NCI-H526 (cell line): ENCODE measurements at regions not wholly inside any gene's neighbourhood (a gene's known extent, or its start where the extent isn't known, plus 50 kb on each side); places are given as distances from the start of the nearest gene placed in this dataset.

Experiments
- DNase-seq, 2 experiments: peaks; one replicate each; lab custom pipeline; 2025; lab: John Stamatoyannopoulos, UW

DNA sequence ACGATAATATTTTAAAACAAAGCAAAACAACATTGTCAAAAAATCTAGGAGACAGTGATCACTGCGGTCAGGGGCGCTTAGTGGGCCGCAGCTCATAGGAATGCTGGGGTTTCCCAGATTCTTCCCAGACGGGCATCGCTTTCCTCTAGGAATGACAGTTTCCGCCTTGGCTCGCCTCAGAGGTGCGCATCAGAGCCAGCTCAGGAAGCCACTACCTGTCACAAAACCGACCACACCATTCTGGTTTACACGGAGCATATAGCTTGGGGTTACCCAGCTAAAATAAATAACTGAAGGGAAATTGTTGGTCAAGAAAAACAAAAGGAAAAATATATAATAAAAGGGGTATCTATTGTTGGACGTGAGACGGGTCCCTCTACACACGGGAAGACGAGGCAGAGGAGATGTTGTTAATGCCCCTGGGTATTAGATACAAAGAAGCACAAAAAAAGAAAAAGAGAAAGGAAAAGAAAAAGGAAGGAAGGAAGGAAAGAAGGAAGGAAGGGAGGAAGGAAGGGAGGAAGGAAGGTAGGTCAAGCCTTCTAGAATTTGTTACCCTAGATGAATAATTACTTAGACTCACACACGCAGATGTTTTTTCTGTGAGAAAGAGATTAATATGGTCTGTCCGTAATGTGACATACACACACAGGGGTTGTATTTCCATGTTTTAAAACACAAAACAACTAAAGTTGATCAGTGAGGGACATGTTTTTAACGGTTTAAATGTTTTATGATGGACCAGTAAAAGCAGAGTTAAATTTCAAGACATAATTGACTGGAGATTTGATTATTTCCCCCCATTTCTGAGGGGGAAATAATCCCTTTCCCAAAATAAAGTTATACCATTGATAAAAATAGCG lies 292.4 kb upstream of the NFE2L3 start:
- DNase-seq = no peak

DNA sequence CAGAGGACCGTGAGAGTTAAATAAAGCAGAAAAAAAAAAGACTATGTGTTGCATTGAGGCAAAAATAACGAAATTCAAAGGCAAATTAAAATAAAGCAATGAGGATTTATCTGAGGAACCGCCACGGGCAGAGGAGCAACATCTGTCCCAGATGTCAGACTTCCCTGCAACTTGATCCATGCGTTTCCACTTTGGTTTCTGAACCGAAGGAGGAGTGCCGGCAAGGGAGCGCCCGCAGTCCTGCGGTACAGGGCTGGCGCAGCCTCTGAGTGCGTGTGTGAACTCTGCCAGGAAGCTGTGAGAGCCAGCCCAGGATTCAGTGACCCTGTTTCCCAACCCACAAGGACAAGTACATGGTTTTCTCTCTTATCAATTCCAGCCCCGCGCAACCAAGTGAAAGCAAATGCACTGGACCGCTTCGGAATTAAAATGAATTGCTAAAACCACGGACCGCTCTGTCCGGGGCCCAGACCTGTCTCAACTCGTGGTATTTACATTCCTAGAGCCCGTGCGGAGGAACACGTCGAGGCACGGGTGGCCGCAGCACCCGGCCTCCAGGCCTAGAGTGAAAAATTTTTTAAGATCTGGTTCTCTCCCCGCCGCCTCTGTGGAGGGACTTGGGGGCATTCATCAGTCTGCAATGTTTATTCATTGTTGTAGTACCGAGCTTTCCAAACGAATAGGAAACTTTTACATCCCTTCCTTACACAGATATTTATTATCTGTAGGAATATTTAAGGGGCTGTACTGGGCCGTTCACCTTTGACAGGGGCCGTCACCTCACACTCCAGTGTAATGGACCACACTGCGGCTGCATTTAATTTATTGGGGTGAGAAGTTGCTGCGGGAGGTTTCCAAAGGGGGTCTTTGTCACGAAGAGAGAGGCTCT lies 291.5 kb upstream of the NFE2L3 start:
- peak; percentile 42 to 84 for DNase-seq

DNA sequence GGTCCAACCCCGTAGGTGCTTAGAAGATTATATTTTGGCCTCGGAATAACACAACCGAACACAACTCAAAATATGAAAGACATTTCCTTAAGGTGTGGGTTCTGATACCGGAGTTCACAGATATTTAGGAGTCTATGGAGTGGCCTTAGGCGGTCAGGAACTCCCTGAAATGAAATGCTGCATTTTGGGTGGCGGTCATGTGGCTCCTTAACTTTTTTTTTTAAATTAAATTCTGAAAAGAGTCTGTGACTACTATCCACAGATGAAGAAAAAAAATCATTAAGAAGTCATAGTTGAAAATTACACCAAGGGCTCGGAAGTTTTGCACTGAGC lies 290.9 kb upstream of the NFE2L3 start:
- DNase-seq = no peak

DNA sequence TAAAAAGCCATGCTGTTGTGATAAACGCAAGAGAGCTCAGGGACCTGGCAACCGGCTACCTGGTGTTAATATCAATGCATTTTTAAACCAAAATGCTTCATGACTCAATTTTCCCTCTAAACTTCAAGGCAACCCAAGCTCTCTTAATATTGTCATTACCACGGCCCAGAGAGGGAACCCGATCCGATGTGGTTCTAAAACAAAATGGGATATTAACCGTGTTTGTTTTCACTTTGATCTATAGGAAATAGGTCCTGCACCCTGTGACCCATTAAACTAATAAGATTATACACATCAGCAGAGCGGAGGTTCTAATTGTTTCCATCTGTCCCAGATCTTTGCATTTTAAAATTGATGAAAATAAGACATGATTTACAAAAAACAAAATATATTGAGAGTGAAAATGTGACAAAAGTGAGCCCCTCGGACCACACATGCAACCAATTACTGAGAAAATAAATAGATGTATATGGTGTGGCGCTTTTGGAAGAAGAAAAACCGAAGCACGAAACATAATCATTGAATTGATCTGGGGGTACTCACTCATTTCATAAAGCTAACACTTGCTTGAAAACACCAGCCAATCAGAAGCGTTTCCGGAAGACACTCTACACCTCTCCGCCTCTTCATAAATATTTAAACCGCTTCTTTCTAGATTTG lies 290.3 kb upstream of the NFE2L3 start:
- DNase-seq = peak; percentile 53 to 62

DNA sequence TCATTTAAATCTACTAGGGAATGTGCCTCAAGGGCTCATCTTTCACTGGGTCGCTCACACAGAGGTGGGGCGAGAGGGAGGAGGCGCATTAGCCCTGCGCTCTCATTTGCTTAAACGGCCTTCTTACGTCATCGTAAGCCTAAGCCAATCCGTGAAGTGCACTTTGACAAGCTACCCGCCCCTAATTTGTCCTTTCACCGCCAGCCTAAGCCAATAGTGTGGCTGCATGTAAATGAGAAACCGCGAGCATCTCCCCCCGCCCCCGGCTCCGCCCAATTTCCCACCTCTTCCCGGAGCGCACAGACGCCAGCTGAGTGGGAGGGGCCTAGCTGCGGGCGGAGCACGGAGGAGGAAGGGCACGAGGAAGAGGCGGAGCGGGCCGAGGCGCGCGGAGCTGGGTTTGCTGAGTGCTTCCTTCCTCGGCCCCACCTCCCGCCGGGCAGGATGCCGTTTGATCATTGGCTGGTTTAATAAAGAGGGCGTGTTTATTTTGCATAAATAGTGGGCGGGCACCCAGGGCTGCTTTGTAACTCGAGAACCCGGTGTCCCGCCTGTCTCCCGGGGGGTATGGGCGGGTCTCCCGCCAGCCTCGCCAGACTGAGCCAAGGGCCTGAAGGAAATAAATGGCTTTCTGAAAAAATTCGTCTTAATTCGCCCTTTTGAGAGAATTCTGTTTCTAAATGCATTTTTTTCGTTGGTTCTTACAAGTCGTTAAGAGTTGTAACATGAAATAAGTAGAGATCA lies 289.6 kb upstream of the NFE2L3 start:
- peak; percentile 100 for DNase-seq

DNA sequence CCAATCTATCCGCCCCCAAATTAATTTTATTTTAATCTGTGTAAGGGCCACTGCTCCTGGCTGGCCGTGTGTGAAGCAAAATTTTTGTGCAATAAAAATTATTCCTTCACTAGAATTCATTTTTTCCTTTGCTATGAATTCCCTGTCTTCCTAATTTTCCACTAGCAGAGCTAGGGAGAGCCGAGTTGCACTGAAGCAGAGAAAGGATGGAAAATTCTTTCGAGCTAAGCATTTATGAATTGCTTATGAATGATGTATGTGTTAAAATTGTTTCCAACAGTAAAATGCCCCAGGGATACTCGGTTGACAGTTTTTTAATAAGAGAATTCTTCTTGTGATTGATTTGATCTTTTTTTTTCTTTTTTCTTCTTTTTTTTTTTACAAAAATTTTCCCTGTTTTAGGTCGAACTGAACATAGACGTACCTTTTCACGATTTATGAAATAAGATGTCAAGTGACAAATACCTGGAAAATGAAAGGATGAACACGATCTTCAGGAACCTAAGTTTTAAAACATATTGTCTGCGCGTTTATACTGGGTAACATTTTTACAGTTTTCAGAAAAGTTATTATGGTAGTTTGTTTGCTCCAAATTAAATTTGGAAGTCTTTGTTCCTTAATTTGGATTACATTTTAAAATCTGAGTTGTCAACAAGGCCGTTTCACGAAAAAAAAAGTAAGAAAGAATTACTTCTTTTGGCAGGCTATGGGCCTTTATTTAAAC lies 288.8 kb upstream of the NFE2L3 start:
- DNase-seq = peak; percentile 26 to 54

DNA sequence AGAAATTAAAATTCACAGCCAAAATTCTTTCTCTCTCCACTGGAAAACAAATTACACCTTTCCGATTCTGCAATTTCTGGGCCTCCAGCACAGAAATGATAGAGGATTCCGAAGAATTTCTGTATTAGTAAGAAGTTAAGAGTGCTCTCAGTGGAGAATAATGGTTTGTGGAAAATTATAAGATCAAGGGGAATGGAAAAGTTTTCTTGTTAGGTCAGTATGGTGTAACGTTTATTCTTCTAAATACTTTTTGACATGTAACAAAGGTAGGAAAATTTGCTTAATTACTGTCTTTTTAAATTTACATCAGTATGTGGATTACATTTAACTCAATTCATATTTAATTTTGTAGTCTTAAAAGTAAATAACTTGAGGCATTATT lies 288.3 kb upstream of the NFE2L3 start:
- no peak for DNase-seq

DNA sequence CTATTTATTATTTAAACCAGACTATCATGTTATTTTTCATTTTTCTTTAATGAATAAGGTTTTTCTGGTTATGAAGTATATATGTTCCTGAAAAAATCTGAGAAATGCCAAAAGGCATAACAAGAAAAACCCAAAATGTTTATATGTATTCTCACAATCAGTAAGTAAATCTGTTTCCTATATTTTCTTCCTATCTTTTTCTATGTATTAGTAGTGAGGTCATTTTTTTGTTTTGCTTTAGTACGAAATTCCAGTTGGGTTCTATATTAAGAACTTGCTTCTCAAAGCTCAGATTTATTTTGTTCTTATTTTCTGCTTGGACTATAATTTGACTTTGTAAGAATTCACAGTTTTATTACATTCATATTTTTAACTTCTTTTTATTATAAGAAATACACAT lies 287.5 kb upstream of the NFE2L3 start:
- DNase-seq = no peak

DNA sequence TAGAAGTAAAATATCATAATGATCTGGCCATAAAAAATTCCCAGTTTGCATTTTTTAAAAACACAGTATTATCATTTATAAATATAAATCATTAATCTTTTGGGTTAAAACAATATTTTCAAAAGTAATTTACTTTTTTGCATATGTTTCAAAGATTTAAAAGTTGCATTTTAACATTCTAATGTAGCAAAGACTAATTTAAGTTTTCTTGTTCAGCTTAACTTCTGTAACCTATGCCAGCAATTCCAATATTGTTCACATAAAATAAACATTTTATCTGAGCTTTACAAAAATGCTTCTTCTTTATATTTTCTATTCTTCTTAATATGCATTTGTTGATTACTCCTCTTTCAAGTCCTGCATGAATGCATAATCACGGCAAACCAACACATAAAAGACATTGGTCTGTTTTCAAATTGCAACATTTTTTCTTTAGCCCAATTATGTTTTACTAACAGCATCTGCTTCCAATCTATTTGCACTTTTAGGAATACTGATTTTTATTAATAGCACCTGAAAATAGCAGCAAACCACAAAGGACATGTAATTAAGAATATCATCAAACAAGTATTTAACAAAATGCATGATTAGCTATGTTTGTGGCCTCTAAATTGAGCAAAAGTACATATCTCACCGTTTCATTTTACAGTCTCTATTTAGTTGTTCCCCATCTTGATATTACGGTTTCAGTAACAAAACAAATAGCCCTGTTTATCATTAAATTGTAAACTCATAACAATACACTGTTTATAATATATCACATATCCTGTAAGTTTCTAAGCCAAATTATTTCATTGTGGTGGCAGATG lies 286.9 kb upstream of the NFE2L3 start:
- DNase-seq = no peak

DNA sequence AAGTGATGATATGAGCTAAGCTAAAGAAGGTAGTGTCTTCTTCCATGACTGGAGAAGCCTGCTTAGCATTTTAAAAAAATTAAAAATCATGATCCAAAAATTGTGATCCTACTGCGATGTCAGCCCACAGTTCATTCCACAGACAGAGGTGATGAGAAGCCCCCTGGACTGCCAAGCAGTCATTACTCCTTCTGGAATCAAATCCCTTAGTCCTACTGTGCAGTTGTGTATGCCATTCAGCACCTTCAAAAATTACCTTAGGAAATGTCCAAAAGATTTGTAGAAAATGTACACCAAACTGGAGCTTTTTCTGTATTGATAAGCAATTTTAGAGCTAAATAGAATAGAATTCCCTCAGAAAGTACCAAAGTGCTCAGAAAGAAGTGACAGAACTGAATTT lies 283.5 kb upstream of the NFE2L3 start:
- no peak for DNase-seq

DNA sequence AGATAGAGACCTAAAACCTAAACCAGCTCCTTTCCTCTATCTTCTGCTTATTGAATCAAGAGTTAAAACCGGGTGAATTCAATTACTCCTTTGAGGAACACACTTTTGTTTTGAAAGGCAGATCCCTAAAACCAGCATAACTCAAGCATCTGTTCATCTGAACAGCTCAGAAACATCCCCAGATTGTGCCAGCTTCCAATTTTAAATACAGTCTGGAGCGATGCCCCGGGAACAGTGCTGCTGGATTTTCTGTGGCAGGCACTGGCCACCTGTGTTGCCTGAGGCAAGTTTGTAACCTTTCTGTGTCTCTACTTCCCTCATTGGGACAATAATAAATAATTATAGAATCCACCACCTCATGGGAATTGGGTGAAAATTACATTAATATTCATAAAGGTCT lies 281.4 kb upstream of the NFE2L3 start:
- DNase-seq = no peak

DNA sequence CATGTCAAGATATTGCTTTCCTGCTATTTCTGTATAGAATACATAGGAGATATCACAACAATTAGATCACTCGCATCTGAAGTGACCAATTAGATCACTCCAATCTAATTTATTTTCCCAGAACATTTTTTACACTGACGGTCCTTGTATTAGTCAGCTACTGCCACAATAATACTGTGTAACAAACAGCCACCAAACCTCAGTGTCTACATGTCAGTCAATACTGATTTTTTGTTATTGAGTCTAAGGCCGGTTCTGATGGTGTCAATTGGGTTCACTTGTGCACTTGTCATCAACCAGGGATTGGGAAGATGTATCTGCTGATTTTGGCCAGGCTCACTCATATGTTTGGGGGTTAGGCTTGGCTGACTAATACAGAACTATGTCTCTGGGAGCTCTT lies 275.9 kb upstream of the NFE2L3 start:
- DNase-seq = no peak

DNA sequence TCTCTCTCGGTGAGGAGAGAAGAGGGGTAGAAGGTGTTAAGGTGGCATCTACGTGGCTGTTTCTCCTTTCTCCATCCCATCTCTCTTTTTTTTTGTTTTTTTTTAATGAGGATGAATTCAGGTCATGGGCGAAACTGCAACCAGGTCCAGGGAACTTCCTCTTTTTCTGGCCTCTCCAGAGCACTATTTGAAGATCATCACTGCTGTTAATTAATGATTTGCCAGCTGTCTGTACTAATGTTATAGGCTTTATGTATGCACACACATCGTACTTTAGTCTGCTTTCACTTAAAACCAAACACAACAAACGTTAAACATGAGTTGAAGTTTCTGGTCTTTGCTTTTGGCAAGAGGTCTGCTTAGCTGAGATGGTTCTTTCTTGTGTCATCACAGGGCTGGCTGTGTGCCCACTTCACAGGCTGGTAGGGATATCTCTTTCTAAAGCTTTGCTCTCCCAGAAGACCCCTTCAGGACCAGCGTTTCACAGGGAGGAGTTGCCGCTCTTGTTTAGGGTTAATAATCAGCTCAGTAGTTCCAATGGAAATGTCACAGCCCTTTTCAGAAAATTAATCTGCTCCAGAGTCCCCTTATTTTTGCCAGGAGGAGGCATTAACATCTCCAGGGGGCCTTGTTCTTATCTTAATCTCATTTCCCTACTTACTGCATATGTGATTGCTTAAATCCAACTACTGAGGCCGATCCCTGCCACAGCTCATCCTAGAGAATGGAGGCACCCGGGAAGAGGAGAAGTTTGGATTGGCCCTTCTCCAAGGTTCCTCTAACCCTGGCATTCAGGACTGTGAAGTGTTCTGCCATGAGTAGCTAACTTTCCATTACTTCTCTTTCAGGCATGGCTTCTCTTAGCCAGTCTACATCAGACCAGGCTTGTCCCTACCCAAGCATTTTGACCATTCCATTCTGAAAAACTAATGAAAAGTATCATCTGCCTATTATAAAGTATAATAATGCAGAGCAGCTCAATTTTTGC lies 273.9 kb upstream of the NFE2L3 start:
- DNase-seq = no peak

DNA sequence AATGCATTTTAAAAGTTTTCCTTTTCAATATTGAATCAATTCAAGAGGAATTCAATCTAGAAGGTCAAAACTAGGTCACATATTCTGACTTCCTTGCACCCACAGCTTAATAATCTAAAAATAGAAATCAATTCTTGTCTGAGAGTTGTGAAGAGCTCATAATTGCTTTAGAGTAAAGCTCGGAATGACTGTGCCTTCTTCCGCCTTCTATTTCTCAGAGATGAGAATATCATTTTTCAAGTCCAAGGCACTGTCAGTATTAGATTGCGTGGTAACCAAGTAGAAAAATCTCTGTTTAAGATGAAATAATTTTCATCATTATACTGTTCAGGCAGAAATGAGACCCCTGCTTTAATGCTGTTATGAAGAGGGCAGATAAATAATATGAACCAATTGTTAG lies 272.2 kb upstream of the NFE2L3 start:
- DNase-seq = no peak

DNA sequence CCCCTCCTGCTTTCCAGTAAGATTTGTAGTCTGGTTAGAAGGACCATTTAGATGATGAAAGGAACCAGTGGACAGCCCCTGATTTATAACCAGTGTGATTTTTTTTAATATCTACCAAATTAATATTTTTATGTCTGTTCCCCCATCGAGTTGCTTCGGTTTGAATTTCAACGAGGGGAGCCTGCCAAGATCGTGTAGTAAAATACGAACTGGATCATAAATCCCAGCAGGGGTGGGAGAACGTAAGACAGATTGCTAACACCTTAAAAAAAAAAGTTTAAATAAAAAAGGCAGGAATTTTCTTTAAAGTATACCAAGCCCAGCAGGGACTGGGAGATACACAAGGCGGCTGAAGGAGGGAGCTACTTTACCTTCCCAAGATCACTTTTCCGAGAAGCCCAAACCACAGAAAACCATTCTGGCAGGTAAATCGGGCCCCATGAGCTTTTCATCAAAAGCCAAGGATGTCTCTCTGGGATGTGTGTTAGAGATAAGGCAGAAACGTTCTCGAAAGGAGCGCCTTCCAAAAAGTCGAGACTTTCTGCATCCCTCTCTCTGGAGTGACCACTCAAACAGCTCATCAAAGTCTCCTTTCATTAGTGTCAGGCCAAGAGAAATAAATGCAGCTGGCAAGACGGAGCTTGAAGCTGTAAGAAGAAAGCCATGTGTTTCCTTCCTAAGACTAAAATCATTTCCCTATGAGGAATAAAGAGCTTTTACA lies 270.5 kb upstream of the NFE2L3 start:
- DNase-seq = no peak

DNA sequence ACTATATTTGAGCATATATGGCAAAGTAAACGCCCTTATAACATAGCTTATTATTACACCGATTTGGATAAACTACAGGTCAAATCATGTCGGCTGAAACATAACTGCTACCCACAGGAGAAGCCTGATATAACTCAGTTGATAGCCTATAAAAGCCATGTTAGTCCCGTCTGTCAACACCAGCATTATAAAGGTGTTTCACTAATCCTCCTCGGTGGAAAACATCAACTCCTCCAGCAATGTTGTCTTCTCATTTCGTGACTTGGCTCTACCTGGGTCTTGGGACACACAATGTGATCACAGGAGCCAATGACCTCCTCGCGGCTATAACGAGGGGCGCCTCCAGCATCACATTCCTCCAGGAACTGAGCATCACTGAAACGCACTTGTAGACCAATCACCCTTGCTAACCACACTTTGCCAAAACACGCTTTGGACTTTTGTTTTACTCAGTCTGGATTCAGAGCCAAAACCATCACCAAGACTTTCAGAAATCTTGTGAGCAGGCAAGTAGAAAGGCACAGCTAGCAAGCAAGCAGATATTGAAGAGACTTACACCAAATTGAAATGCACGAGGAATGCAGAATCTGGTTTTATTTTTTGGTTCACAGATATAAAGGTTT lies 269.7 kb upstream of the NFE2L3 start:
- no peak for DNase-seq

DNA sequence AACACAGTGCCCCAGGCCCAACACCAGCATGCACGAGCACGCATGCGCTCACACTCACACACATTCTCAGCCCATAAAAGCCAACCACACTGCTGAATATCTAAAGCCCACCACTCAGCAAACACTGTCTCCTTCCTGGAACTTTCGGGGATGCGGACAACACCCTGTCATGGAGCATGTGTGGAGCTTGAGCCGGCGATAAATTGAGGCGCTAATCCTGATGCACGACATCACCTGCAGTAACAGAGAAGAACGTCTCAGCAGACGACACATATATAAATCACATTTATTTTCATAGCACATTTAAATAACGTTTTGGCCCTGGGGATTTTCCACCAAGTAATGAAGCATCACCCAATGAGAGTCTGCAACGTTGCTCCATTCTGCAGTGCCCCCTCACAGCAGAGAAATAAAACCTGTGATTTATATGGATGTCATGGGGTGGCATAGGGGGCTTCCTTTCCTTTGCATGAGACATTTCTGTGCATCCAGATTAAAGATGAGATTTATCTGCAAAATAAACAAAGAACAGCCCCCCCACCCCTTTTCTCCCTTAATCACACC lies 267.7 kb upstream of the NFE2L3 start:
- DNase-seq = peak; percentile 94 to 98

DNA sequence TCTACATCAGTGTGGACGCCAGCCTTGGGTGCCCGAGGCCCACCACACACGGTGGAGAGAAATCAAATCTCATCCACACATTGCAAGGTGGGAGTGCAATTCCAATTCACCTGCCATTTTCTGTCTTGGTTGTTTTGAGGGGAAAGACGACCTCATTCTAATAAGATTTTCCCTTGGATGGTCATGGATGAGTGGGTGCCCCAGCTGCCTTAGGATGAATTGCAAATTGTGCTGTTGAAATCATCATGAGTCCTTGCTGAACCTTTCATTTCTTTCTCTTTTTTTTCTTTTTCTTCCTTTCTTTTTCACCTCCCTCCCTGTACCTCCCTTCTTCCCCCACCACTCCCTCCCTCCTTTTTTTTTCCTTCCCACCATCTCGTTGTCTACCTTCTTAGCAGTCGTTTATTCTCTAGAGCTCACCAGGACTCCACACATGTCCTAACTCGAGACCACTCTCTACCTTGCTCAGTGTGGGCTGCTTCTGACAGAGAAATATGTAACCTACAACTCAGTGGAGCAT lies 266.9 kb upstream of the NFE2L3 start:
- DNase-seq = peak; percentile 76 to 81
